ENCODE measurements at regions not wholly inside any gene's neighbourhood (a gene's known extent, or its start where the extent isn't known, plus 50 kb on each side); places are given as distances from the start of the nearest gene placed in this dataset.
A peak's percentile ranks its signal among the peaks of the same experiment; 100 is the strongest.

- H3K4me3 ChIP-seq: no peak overlapping the region
- no peaks in the 10 kb centered on the region for H3K36me3 ChIP-seq
- H3K4me1 ChIP-seq: no peaks in the 10 kb centered on the region
- no peak overlapping the region for H3K27ac ChIP-seq
- 86 to 89% methylated on average over 14 of the region's 14 CpGs for WGBS, 2 donors
- TF ChIP-seq POLR2A (IDR thresholded peaks at IDR 0.05) (no peak), CTCF (IDR thresholded peaks at IDR 0.05) (no peak), EP300 (IDR thresholded peaks at IDR 0.05) (no peak)
- H3K9me3 ChIP-seq: no peaks in the 10 kb centered on the region
- DNase-seq (ENCODE audit: low spot score in 2 of 2): no peak
- no peaks in the 10 kb centered on the region for H3K27me3 ChIP-seq
These were observed 112.9 kb upstream of the TMEM45B start for GRCh38 chr11:129702410-129703398.

- no peak overlapping the region for H3K4me3 ChIP-seq
- WGBS, 2 donors: 19 to 29% methylated on average over 6 of the region's 6 CpGs
These were observed 111.8 kb upstream of the TMEM45B start for GRCh38 chr11:129703846-129704245.

GRCh38 chr11:129704831-129705230 is 110.8 kb upstream of the TMEM45B start:
- Histone ChIP-seq H3K4me1 (no peaks in the 10 kb centered on the region), H3K4me3 (no peak overlapping the region), H3K9me3 (no peaks in the 10 kb centered on the region), H3K27ac (no peak overlapping the region), H3K27me3 (no peaks in the 10 kb centered on the region), H3K36me3 (no peaks in the 10 kb centered on the region)
- TF ChIP-seq EP300 (IDR thresholded peaks at IDR 0.05) (no peak), POLR2A (IDR thresholded peaks at IDR 0.05) (no peak), CTCF (IDR thresholded peaks at IDR 0.05) (no peak)
- 88 to 90% methylated on average over 3 of the region's 3 CpGs for WGBS, 2 donors
- DNase-seq (ENCODE audit: low spot score in 2 of 2): no peak

More at GRCh38 chr11:129703846-129704245, 111.8 kb upstream of the TMEM45B start:
- H3K36me3 ChIP-seq: no peaks in the 10 kb centered on the region
- H3K4me1 ChIP-seq: no peaks in the 10 kb centered on the region
- H3K9me3 ChIP-seq: no peaks in the 10 kb centered on the region
- peak overlapping the region in 2 of 4 donors; percentile 34 to 36 for H3K27ac ChIP-seq
- no peak for DNase-seq (ENCODE audit: low spot score in 2 of 2)
- TF ChIP-seq POLR2A (IDR thresholded peaks at IDR 0.05) (no peak), CTCF (IDR thresholded peaks at IDR 0.05) (no peak), EP300 (IDR thresholded peaks at IDR 0.05) (peak in 1 of 2 donors; percentile 20)
- H3K27me3 ChIP-seq: no peaks in the 10 kb centered on the region

- DNase-seq (ENCODE audit: low spot score in 2 of 2): no peak
- Histone ChIP-seq H3K27ac (no peak overlapping the region), H3K9me3 (no peaks in the 10 kb centered on the region), H3K27me3 (no peaks in the 10 kb centered on the region), H3K4me1 (no peaks in the 10 kb centered on the region), H3K4me3 (no peak overlapping the region), H3K36me3 (no peaks in the 10 kb centered on the region)
- 84 to 91% methylated on average over 8 of the region's 8 CpGs for WGBS, 2 donors
- TF ChIP-seq CTCF (IDR thresholded peaks at IDR 0.05): no peak
- TF ChIP-seq POLR2A (IDR thresholded peaks at IDR 0.05): no peak
- no peak for TF ChIP-seq EP300 (IDR thresholded peaks at IDR 0.05)
These were observed 110.3 kb upstream of the TMEM45B start for GRCh38 chr11:129705341-129705740.

GRCh38 chr11:129705933-129706332 is 109.7 kb upstream of the TMEM45B start:
- no peaks in the 10 kb centered on the region for H3K4me1 ChIP-seq
- TF ChIP-seq EP300 (IDR thresholded peaks at IDR 0.05) (no peak), CTCF (IDR thresholded peaks at IDR 0.05) (no peak), POLR2A (IDR thresholded peaks at IDR 0.05) (no peak)
- no peak overlapping the region for H3K27ac ChIP-seq
- no peak for DNase-seq (ENCODE audit: low spot score in 2 of 2)
- no peaks in the 10 kb centered on the region for H3K9me3 ChIP-seq
- H3K27me3 ChIP-seq: no peaks in the 10 kb centered on the region
- H3K4me3 ChIP-seq: no peak overlapping the region
- whole genome bisulfite sequencing, 2 donors: 82 to 84% methylated on average over 7 of the region's 7 CpGs
- H3K36me3 ChIP-seq: no peaks in the 10 kb centered on the region

Data from tibial nerve (tissue), 4 donors.